Stimulated activated CD4-positive, alpha-beta T cell treated with anti-CD3 and anti-CD28 coated beads, Interleukin-1b, Interleukin-23, amount 100 ng/mL, for 48 hours (primary cell): ENCODE measurements at regions not wholly inside any gene's neighbourhood (a gene's known extent, or its start where the extent isn't known, plus 50 kb on each side); places are given as distances from the start of the nearest gene placed in this dataset.

Experiments used
- DNase-seq: peaks from one replicate; pipeline ENCODE4 v3.0.0-alpha.2; 2020

- no peak for DNase-seq
Observed at GRCh38 chr4:32203340-32203739, 1483.2 kb downstream of the PCDH7 start.

- DNase-seq = no peak
Observed at GRCh38 chr4:32206756-32207155, 1486.6 kb downstream of the PCDH7 start.

GRCh38 chr4:32207456-32207855 is 1487.3 kb downstream of the PCDH7 start:
- no peak for DNase-seq

- no peak for DNase-seq
Observed at GRCh38 chr4:32215277-32215676, 1495.1 kb downstream of the PCDH7 start.

- DNase-seq = no peak
Observed at GRCh38 chr4:32216502-32216901, 1496.3 kb downstream of the PCDH7 start.

- DNase-seq = no peak
Observed at GRCh38 chr4:32219306-32220075, 1499.3 kb downstream of the PCDH7 start.

GRCh38 chr4:32226204-32226603 is 1506.0 kb downstream of the PCDH7 start:
- no peak for DNase-seq

- no peak for DNase-seq
Observed at GRCh38 chr4:32226733-32227132, 1506.6 kb downstream of the PCDH7 start.

- DNase-seq = no peak
Observed at GRCh38 chr4:32243926-32244325, 1523.8 kb downstream of the PCDH7 start.

GRCh38 chr4:32249040-32249439 is 1528.9 kb downstream of the PCDH7 start:
- no peak for DNase-seq

- DNase-seq = no peak
Observed at GRCh38 chr4:32251126-32251525, 1531.0 kb downstream of the PCDH7 start.

- no peak for DNase-seq
Observed at GRCh38 chr4:32251926-32252325, 1531.8 kb downstream of the PCDH7 start.

GRCh38 chr4:32254216-32254615 is 1534.0 kb downstream of the PCDH7 start:
- no peak for DNase-seq

- DNase-seq = no peak
Observed at GRCh38 chr4:32258986-32259385, 1538.8 kb downstream of the PCDH7 start.

GRCh38 chr4:32261196-32261595 is 1541.0 kb downstream of the PCDH7 start:
- no peak for DNase-seq

GRCh38 chr4:32268863-32269262 is 1548.7 kb downstream of the PCDH7 start:
- no peak for DNase-seq

- DNase-seq = no peak
Observed at GRCh38 chr4:32290102-32290501, 1569.9 kb downstream of the PCDH7 start.

GRCh38 chr4:32318926-32319325 is 1598.8 kb downstream of the PCDH7 start:
- DNase-seq = no peak

- no peak for DNase-seq
Observed at GRCh38 chr4:32321421-32321820, 1601.3 kb downstream of the PCDH7 start.

- no peak for DNase-seq
Observed at GRCh38 chr4:32334759-32335158, 1614.6 kb downstream of the PCDH7 start.

GRCh38 chr4:32337403-32337802 is 1617.2 kb downstream of the PCDH7 start:
- DNase-seq = no peak

- no peak for DNase-seq
Observed at GRCh38 chr4:32340591-32340990, 1620.4 kb downstream of the PCDH7 start.

GRCh38 chr4:32341342-32341741 is 1621.2 kb downstream of the PCDH7 start:
- DNase-seq = no peak

GRCh38 chr4:32342054-32342453 is 1621.9 kb downstream of the PCDH7 start:
- no peak for DNase-seq

GRCh38 chr4:32349026-32349425 is 1628.9 kb downstream of the PCDH7 start:
- no peak for DNase-seq
